ENCODE measurements at regions not wholly inside any gene's neighbourhood (a gene's known extent, or its start where the extent isn't known, plus 50 kb on each side); places are given as distances from the start of the nearest gene placed in this dataset.

- DNase-seq (ENCODE audit: low read depth in 2 of 2) = no peak
Observed at GRCh38 chr9:90365666-90366065, 277.0 kb downstream of the DIRAS2 start.

DNA sequence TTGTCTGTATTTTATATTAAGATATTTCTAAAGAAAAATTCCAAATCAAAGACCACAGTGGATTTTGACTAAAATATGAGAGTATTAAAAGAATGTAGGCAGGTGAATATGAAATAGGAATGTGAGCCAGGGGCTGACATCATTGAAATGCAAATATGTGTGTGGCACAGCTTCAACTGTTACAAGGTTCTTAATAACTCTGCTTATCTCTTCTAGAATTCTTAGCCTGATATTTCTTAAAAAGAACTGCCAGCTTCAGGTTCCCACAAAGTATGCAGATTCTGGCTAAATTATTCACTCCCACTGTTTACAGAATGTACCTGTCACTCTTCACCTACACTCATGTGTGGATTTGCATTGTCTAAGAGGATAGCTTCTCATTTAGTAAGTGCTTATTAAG is 274.4 kb downstream of the DIRAS2 start:
- DNase-seq (ENCODE audit: low read depth in 2 of 2) = no peak

GRCh38 chr9:90368928-90369327 is 273.7 kb downstream of the DIRAS2 start:
- DNase-seq (ENCODE audit: low read depth in 2 of 2) = no peak

GRCh38 chr9:90379771-90380170 is 262.9 kb downstream of the DIRAS2 start:
- no peak for DNase-seq (ENCODE audit: low read depth in 2 of 2)

GRCh38 chr9:90385146-90385545 is 257.5 kb downstream of the DIRAS2 start:
- no peak for DNase-seq (ENCODE audit: low read depth in 2 of 2)

DNA sequence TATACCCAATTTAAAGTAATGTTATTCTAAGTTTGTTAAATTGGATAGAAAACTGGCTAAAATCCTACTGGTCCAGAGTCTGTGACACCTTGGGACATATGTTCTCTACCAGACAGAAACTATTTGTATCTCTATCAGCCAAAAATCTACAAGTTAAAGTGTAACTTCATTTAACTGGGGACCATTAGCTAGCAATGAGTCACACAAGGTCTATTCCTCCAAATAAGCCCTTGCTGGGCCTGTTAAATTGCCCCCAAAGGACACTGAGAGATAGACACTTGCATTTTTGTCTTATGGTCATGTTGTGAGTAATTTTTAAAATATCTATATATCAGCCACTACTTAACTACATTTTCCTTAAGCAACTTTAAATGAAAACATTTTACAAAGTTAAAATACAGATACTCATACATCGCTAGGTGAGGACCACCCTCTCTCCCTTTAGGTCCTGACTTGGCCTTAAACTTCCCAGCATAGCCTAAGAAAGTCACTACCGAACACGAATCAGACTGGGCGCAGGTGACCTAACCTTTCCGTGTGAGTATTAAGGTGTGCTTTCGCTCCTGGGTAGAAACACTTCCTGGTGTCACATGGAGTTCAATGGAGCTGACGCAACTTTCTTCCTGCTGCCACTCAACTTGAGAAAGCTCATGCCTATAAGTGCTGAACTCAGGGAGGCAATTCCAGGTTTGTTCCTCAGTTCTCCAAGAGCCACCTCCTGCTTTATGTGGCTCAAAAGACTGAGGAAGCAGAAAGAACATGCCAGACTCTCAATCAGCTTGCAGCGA is 249.1 kb downstream of the DIRAS2 start:
- DNase-seq (ENCODE audit: low read depth in 2 of 2) = no peak

DNA sequence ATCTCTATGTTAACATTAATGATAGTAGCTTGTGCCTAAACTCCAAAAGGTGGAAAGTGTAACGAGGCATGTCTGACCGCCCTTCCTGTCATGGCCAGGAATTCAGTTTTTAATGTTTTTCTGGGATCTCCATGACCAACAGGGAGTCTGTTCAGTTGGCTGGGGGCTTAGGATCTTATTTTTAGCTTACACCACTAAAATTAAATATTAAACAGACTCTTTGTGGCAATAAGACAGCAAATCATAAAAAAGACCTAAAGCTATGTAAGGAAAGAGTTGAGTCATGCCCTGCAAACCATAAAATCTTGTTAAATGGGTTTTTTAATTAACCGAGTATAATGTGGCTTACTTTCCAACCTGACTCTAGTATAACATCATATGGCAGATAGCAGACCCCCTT is 247.8 kb downstream of the DIRAS2 start:
- no peak for DNase-seq (ENCODE audit: low read depth in 2 of 2)

- no peak for DNase-seq (ENCODE audit: low read depth in 2 of 2)
Observed at GRCh38 chr9:90400091-90400490, 242.5 kb downstream of the DIRAS2 start.

GRCh38 chr9:90408659-90409058 is 234.0 kb downstream of the DIRAS2 start:
- DNase-seq (ENCODE audit: low read depth in 2 of 2) = no peak

- no peak for DNase-seq (ENCODE audit: low read depth in 2 of 2)
Observed at GRCh38 chr9:90419221-90419851, 223.3 kb downstream of the DIRAS2 start.

DNA sequence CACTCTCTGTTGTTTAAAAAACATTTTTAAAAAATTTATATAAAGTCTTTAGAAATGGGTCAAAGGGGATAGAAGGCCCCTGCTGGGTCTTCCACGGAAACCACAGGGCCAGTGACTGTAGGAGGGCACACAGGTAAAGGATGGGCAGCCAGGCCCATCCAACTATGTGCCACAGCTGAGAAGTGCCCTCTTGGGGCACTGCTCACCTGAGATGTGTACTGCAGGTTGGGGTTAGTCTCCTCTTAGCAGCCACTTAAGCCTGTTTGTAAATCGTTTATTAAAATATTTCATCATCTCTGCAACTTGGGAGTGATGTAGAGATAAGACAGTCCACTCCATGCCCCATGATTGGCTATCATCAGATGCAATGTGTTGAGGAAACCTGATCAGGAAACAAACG is 222.4 kb downstream of the DIRAS2 start:
- DNase-seq (ENCODE audit: low read depth in 2 of 2) = no peak

GRCh38 chr9:90420768-90421513 is 221.7 kb downstream of the DIRAS2 start:
- DNase-seq (ENCODE audit: low read depth in 2 of 2) = no peak

DNA sequence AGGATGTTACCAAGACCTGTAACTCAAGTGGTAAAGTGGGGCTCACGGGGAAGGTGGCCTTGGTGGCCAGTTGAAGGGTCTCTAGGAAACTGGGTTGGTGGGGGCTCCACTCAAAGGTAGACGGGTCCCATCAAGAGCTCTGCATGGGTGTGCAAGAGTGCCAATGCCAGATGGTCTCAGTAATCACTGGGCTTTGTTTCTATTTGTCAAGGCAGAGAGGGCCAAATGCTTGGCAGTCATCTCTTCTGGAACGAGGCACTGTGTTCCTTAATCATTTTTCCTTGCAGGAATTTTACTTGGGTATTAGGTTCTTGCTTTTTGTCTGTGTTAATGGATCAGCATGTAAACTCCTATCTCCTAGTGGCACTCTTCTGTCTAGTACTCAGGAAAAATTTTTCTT is 220.8 kb downstream of the DIRAS2 start:
- DNase-seq (ENCODE audit: low read depth in 2 of 2) = no peak

DNA sequence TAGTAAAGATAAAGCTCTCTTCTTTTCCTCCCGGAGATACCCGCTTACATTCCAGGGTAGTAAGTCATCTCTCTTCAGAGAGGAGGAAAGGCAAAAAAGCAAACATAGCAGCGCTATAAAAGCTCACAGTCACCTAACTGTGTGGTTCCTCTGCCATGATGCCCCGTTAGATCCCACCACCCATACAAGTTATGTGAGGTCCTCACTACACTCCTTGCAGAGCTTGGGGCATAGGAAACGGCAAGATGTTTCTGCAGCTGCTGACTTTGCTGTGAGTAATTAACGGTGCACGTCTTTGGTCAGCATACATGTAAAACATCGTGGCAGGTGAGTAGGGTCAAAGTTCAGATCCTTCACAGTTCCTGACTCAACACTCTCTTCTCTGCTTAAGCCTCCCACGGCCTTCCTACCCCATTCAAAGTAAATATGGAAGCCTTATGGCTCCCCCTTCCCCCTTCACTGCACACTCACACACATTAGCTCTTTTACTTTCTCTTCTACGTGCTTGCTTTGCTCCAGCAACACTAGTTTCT is 218.9 kb downstream of the DIRAS2 start:
- DNase-seq (ENCODE audit: low read depth in 2 of 2) = no peak

GRCh38 chr9:90428517-90428916 is 214.1 kb downstream of the DIRAS2 start:
- DNase-seq (ENCODE audit: low read depth in 2 of 2) = no peak

GRCh38 chr9:90432951-90433350 is 209.7 kb downstream of the DIRAS2 start:
- DNase-seq (ENCODE audit: low read depth in 2 of 2) = no peak

DNA sequence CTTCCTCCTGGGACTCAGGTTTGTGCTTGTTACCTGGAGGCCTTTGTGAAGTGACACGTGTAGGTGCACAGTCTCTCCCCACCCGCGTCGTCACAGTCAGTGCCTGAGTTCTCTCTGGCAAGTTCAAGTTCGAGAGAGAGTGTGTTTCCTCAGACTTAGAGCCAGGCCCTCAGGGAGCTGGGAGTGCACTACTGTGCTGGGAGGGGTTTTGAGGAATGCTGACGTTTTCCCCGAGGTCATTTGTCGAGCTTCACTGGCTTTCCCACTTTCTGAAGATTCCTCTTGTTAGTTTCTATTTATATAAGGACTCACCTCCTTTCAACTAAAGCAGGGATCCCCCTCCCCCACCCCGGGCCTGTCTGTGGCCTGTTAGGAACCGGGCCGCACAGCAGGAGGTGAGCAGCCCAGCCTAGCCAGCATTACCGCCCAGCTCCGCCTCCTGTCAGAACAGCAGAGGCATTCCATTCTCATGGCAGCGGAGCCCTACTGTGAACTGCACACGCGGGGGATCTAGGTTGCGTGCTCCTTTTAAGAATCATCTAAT is 209.2 kb downstream of the DIRAS2 start:
- no peak for DNase-seq (ENCODE audit: low read depth in 2 of 2)

DNA sequence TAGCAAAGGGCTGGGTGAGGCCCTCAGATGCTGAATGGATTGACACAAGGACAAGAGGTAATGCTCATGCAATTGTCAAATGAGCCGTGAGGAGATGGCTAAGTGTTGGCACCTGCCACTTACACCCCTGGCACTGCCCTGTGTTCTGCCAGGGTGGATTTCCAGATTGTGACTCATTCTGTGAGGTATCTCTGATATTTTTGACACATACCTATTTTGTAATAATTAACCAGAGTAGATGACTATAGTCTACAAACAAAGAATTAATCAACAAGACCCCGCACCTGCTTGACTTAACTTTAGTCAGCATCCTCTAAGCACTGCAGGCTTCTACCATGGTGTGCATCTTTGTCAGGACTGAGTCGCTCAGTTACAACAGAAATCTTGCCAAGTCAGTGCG is 200.8 kb downstream of the DIRAS2 start:
- no peak for DNase-seq (ENCODE audit: low read depth in 2 of 2)

GRCh38 chr9:90442723-90443122 is 199.9 kb downstream of the DIRAS2 start:
- no peak for DNase-seq (ENCODE audit: low read depth in 2 of 2)

DNA sequence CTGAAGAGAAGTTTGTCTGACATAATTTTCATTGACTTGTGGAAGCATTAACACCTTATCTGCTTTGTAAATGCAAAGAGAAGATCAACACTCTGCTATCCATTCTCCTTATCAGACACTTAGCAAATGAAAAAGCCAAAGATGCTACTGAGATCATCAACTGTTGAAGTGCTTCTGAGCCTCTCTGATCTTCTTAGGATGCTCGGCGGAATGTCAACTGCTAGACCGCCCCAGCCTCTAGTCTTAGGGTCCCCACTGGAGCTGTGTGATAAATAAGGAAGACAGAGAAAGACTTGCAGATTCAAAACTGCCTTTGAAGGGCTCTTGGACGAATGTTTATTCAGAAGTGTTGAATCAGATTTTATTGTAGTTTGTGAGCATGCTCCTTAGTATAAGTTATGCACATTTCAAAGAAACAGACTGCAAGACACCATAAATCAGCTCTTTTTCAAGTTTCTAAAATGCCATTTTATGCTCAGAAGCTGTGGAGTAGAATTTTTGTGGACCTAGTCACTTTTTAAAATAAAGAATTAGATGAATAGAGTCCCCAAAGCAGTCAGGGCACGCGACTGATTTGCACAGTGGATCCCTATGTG is 197.9 kb downstream of the DIRAS2 start:
- no peak for DNase-seq (ENCODE audit: low read depth in 2 of 2)

- DNase-seq (ENCODE audit: low read depth in 2 of 2) = no peak
Observed at GRCh38 chr9:90445391-90445790, 197.2 kb downstream of the DIRAS2 start.

Data from lung microvascular endothelial cell (primary cell).